ENCODE measurements at regions not wholly inside any gene's neighbourhood (a gene's known extent, or its start where the extent isn't known, plus 50 kb on each side); places are given as distances from the start of the nearest gene placed in this dataset.

DNA sequence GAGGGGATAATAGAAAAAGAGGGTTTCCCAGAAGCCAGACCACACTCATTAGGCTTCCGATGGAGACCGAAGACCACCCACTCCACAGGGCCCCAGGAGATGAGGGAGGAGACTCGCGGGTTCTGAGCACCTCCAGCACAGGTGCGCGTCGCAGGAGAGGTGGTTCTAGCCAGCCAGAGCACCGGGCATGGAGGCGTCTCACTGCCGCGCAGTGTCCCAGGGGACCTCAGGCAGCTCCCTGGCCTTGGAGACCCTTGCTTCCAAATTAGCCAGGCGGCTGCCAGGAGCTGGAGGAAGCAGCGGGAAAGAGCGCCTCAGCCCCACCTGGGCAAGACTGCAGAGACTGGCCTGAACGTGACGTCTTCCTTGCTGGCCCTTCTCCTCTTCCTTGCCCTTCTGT is 115.4 kb upstream of the FBXL7 start:
- H4K91ac ChIP-seq (ENCODE audit: insufficient read depth, low read depth, low read length) = no peak overlapping the region
- no peak for TF ChIP-seq FOS (IDR thresholded peaks at IDR 0.05; ENCODE audit: low read depth, low read length)
- TF ChIP-seq CHD1 (IDR thresholded peaks at IDR 0.05; ENCODE audit: low read depth, low read length) = no peak
- TF ChIP-seq, protein P1, sequence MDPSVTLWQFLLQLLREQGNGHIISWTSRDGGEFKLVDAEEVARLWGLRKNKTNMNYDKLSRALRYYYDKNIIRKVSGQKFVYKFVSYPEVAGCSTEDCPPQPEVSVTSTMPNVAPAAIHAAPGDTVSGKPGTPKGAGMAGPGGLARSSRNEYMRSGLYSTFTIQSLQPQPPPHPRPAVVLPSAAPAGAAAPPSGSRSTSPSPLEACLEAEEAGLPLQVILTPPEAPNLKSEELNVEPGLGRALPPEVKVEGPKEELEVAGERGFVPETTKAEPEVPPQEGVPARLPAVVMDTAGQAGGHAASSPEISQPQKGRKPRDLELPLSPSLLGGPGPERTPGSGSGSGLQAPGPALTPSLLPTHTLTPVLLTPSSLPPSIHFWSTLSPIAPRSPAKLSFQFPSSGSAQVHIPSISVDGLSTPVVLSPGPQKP (IDR thresholded peaks at IDR 0.05; ENCODE audit: borderline replicate concordance, low read depth, low read length) = no peak
- TF ChIP-seq, protein P2, sequence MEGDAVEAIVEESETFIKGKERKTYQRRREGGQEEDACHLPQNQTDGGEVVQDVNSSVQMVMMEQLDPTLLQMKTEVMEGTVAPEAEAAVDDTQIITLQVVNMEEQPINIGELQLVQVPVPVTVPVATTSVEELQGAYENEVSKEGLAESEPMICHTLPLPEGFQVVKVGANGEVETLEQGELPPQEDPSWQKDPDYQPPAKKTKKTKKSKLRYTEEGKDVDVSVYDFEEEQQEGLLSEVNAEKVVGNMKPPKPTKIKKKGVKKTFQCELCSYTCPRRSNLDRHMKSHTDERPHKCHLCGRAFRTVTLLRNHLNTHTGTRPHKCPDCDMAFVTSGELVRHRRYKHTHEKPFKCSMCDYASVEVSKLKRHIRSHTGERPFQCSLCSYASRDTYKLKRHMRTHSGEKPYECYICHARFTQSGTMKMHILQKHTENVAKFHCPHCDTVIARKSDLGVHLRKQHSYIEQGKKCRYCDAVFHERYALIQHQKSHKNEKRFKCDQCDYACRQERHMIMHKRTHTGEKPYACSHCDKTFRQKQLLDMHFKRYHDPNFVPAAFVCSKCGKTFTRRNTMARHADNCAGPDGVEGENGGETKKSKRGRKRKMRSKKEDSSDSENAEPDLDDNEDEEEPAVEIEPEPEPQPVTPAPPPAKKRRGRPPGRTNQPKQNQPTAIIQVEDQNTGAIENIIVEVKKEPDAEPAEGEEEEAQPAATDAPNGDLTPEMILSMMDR (conservative IDR thresholded peaks at IDR 0.05; ENCODE audit: low read depth, low read length) = no peak
- TF ChIP-seq RAD21 (IDR thresholded peaks at IDR 0.05; ENCODE audit: low read length) = no peak
- TF ChIP-seq, protein P3, sequence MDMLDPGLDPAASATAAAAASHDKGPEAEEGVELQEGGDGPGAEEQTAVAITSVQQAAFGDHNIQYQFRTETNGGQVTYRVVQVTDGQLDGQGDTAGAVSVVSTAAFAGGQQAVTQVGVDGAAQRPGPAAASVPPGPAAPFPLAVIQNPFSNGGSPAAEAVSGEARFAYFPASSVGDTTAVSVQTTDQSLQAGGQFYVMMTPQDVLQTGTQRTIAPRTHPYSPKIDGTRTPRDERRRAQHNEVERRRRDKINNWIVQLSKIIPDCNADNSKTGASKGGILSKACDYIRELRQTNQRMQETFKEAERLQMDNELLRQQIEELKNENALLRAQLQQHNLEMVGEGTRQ (IDR thresholded peaks at IDR 0.05; ENCODE audit: low read depth, low read length) = no peak
- TF ChIP-seq RCOR1 (IDR thresholded peaks at IDR 0.05; ENCODE audit: insufficient replicate concordance, low read length) = no peak
- no peak for TF ChIP-seq MXI1 (IDR thresholded peaks at IDR 0.05; ENCODE audit: borderline replicate concordance, low read depth, low read length)
- no peak for TF ChIP-seq POLR2A (IDR thresholded peaks at IDR 0.05; ENCODE audit: low read depth, low read length)
- TF ChIP-seq CEBPB (IDR thresholded peaks at IDR 0.05; ENCODE audit: low read depth, low read length) = no peak
- no peak for TF ChIP-seq NFE2L2 (IDR thresholded peaks at IDR 0.05; ENCODE audit: low read depth, low read length)
- no peak for TF ChIP-seq MAFK (IDR thresholded peaks at IDR 0.05; ENCODE audit: low read depth, low read length)
- H3K4ac ChIP-seq (ENCODE audit: low read depth, low read length) = no peak overlapping the region
- POLR2A ChIA-PET (ENCODE audit: unreplicated experiment) = no interaction called here
- intact Hi-C loops (cut with micrococcal nuclease) (loop anchor here (5.0 kb wide), 1 partner anchor 613 kb away; no protein-coding TSS in a partner anchor), dilution Hi-C loops (cut with HindIII; ENCODE audit: low sequenced_read_pairs, unreplicated experiment) (no loop called here), in situ Hi-C loops (cut with MboI; ENCODE audit: low sequenced_read_pairs) (no loop called here)
- no TSS peak for BruUV-seq (replicated peaks)
- no peak overlapping the region for H3K56ac ChIP-seq (ENCODE audit: extremely low read depth, insufficient read depth, low read length)
- H2BK5ac ChIP-seq (ENCODE audit: low read depth, low read length, poor library complexity, severe bottlenecking) = no peak overlapping the region
- H2BK120ac ChIP-seq (ENCODE audit: low read depth, low read length) = no peak overlapping the region
- no peak overlapping the region for H3K4me3 ChIP-seq (ENCODE audit: insufficient read depth, low read depth, low read length)
- no peak overlapping the region for H4K8ac ChIP-seq (ENCODE audit: low read depth in 2 of 2, low read length in 2 of 2)
- no peaks in the 10 kb centered on the region for H3K79me1 ChIP-seq (ENCODE audit: low read depth in 1 of 2, low read length in 2 of 2)
- H2AK5ac ChIP-seq (ENCODE audit: low read depth, low read length) = no peak overlapping the region
- no peak for ATAC-seq (ENCODE audit: low read depth)
- no peak overlapping the region for H2AK9ac ChIP-seq (replicated peaks; ENCODE audit: low read depth, low read length, poor library complexity)
- H2BK20ac ChIP-seq (ENCODE audit: low read depth, low read length) = no peak overlapping the region
- no peak overlapping the region for H2BK15ac ChIP-seq (ENCODE audit: low read depth, low read length)
- H3K27me3 ChIP-seq (ENCODE audit: control insufficient read depth, insufficient read depth, low read length) = peaks cover 6% of the 10 kb centered on the region
- no peak overlapping the region for H2AFZ ChIP-seq (replicated peaks; ENCODE audit: low read length, poor library complexity)
- H3K9me3 ChIP-seq (ENCODE audit: control insufficient read depth, insufficient read depth, low read length) = no peaks in the 10 kb centered on the region
- H3K27ac ChIP-seq (ENCODE audit: insufficient read depth, low read length) = no peak overlapping the region
- no peak for DNase-seq
- CTCF ChIA-PET = interaction anchor here (1.3 kb wide), 1 partner anchor 437 kb away, joined by 5 read pairs; no protein-coding TSS in a partner anchor
- no peaks in the 10 kb centered on the region for H3K9me1 ChIP-seq (ENCODE audit: insufficient read depth, low read length)
- WGBS, 2 experiments (ENCODE audit: extremely low coverage in 2 of 2, insufficient read length in 1 of 2) = 74% methylated on average over 3 of the region's 16 CpGs; no CpG with 5 or more reads in 1 of the 2 experiments
- H3K18ac ChIP-seq (ENCODE audit: low read depth, low read length) = no peak overlapping the region
- no peak overlapping the region for H3K4me2 ChIP-seq (ENCODE audit: low read depth, low read length)
- no peaks in the 10 kb centered on the region for H3K4me1 ChIP-seq (ENCODE audit: control insufficient read depth, insufficient read depth, low read length)
- no peak overlapping the region for H3K14ac ChIP-seq (replicated peaks; ENCODE audit: low read depth, low read length)
- no peak overlapping the region for H3K9ac ChIP-seq (ENCODE audit: low read depth, low read length)
- no peak overlapping the region for H3K23ac ChIP-seq (ENCODE audit: low read depth, low read length)
- no peaks in the 10 kb centered on the region for H4K20me1 ChIP-seq (ENCODE audit: insufficient read depth, low read length)
- no peak overlapping the region for H4K5ac ChIP-seq (ENCODE audit: low read depth, low read length)
- no peaks in the 10 kb centered on the region for H3K36me3 ChIP-seq (ENCODE audit: control insufficient read depth, insufficient read depth, low read length)

All from IMR-90 (cell line).